Fibroblast of peridontal ligament (primary cell): ENCODE measurements at regions not wholly inside any gene's neighbourhood (a gene's known extent, or its start where the extent isn't known, plus 50 kb on each side); places are given as distances from the start of the nearest gene placed in this dataset.

ENCODE experiments used
- DNase-seq: peaks from one replicate; pipeline ENCODE4 v3.0.0-alpha.2; 2010; ENCODE audit errors: extremely low read depth

DNA sequence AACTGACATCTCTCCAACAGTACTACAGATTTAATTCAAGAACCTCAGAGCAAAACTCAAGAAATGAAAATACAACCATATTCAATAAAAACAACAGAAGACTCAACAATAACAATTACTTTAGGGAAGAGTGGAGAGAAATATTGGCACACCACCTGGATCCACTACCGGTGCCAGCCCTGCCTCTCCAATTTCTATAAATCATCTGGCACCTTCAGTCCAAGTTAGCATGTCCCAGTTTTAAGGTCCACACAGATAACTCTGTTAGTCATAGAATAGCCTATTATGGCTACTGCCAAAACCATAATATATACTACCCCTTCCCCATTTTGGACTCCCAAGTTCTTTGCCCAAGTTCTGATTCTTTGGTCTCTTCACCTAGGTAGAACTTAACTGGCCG, 69.9 kb upstream of the PSMA6 start:
- no peak for DNase-seq

DNA sequence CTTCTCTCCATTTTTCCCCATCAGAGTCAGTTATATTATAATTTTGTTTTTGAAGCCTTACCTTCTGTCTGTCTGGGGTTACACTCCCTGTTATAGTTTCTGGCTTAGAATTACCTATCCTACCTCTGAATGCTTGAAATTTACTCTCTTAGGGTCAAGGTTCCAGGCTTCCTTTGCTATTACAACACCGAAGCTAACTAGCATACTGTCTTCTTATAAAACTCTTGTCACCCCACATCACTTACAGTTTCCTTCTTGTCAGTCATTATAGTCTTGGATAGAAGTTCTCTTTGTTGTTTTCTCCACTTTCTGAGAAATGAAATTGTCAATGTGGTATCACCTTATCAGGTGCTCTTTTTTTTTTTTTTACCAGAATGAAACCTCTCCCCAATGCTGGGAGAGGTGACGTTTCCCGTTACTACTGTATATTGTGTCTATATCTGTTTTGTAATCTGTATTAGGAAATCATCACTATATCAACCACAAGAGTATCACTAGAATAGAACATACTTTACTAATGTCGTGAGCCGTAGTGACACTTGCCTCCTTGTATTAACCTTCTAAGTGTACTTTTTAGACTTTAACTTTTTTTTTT, 69.2 kb upstream of the PSMA6 start:
- DNase-seq = no peak

DNA sequence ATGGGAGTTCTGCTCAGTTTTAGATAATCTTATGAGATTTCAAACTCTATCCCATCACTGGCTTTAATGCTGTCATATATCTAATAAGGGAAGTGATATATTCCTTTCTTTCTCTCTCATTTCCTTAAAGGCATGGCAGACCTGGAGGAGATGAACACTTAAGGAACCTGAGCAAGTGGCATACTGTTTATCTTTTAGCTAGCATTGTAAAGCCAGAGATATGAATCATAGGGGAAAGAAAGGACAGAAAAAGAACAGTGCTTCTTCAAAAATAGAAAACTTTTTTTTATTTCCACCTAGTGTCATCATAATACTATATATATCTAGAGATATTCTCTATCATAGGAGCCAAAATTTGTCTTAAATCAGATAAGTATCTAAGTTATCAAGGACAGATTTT, 68.3 kb upstream of the PSMA6 start:
- no peak for DNase-seq

DNA sequence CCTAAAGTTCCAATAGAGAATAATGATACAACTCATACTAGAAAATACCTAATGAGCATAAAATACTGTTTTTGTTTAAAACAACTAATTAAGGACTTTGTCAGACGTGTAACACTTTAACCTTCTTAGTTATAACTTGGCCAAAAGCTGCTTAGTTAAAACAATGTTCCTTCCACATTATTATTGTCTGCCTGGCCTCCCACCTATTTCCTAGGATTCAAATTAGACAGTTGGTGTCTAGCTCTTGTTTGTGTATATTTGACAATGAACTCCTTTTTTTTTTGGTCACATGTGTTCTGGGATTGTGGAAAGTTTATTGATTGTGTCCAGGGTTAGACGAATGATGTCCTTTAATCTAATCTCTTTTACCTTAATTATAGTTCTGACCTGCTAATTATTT, 67.6 kb upstream of the PSMA6 start:
- DNase-seq = no peak

- DNase-seq = no peak
These were observed 62.9 kb upstream of the PSMA6 start for GRCh38 chr14:35229084-35229791.

DNA sequence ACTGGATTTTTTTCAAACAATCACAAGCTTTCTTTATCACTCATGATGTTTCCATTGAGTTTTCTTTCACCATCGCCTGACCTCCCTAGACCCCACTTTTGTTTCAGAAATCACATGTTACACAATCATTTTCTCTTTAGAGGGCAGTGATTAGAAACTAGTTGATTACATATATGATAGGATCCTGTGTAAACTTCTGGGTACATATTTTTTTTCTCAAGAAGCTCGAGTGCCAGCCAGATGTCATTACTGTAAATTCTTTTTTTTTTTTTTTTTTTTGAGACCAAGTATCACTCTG, 62.4 kb upstream of the PSMA6 start:
- DNase-seq = no peak

- peak; percentile 51 for DNase-seq
These were observed 60.9 kb upstream of the PSMA6 start for GRCh38 chr14:35231207-35231760.

- DNase-seq = peak; percentile 49
These were observed 58.0 kb upstream of the PSMA6 start for GRCh38 chr14:35234012-35234805.

DNA sequence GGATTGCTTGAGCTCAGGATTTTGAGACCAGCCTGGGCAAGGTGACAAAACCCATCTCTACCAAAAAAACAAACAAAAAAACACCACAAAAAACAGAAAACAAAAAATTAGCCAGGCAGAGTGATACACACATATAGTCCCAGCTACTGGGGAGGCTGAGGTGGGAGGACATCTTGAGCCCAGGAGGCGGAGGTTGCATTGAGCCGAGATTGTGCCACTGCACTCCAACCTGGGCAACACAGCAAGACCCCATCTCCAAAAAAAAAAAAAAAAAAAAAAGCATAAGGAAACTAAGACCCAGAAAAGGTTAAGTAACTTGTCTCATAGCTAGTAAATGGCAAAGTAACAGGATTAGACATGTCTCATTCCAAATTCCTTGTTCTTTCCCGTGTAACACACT, 56.3 kb upstream of the PSMA6 start:
- no peak for DNase-seq

GRCh38 chr14:35236806-35237205, 55.4 kb upstream of the PSMA6 start:
- DNase-seq = no peak

DNA sequence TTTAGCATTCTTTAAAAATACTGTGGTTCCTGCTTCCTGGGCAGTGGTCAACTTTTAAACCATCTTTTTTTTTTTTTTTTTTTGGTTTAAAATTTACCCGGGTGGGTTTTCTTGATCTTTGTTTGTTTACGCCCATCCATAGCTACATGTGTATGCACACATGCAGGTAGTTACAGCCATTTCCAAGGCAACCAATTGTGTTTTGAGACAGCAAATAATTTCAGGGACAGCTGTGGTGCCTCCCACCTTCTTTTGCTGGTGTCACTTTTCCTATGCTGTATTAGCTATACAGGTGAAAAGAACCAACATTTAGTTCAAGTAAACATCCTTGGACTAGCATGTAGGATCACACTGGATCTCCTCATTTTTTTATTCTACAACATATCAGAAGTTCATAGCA, 52.0 kb upstream of the PSMA6 start:
- no peak for DNase-seq
